Liver (tissue), 8 donors: ENCODE measurements at regions not wholly inside any gene's neighbourhood (a gene's known extent, or its start where the extent isn't known, plus 50 kb on each side); places are given as distances from the start of the nearest gene placed in this dataset.

ENCODE experiments used
- DNase-seq: peaks from one replicate; pipeline ENCODE4 v3.0.0-alpha.2; 2017; ENCODE audit warnings: low spot score
- H3K27ac ChIP-seq, 2 donors: one replicate each; pipeline ENCODE4 v1.7.0; 2013; ENCODE audit warnings: inconsistent platforms in 2 of 2, low read length in 2 of 2, control low read depth in 1 of 2, low read depth in 1 of 2, mild to moderate bottlenecking in 1 of 2
- H3K27me3 ChIP-seq, 4 donors: one replicate each; pipeline versions ENCODE4 v1.6.1 to v1.7.0; 2013; ENCODE audit warnings: low read length in 3 of 4, inconsistent platforms in 1 of 4, mild to moderate bottlenecking in 1 of 4, moderate library complexity in 1 of 4; ENCODE audit not compliant: control insufficient read depth in 4 of 4, insufficient read depth in 4 of 4
- H3K36me3 ChIP-seq, 4 donors: one replicate each; pipeline versions ENCODE4 v1.6.1 to v1.7.0; 2013; ENCODE audit warnings: low read length in 3 of 4, mild to moderate bottlenecking in 3 of 4, low read depth in 1 of 4, moderate library complexity in 1 of 4; ENCODE audit not compliant: control insufficient read depth in 4 of 4, insufficient read depth in 3 of 4
- H3K4me1 ChIP-seq, 4 donors: one replicate each; pipeline versions ENCODE4 v1.6.1 to v1.7.0; 2013; ENCODE audit warnings: low read length in 3 of 4, mild to moderate bottlenecking in 3 of 4, moderate library complexity in 1 of 4; ENCODE audit not compliant: control insufficient read depth in 4 of 4, insufficient read depth in 4 of 4
- H3K4me3 ChIP-seq, 3 donors: one replicate each; pipeline versions ENCODE4 v1.6.1 to v1.7.0; 2013; ENCODE audit warnings: low read length in 3 of 3, control low read depth in 1 of 3, low read depth in 1 of 3, mild to moderate bottlenecking in 1 of 3
- H3K9ac ChIP-seq, 2 donors: one replicate each; pipeline ENCODE4 v1.7.0; 2013; ENCODE audit warnings: low read length in 2 of 2, mild to moderate bottlenecking in 2 of 2, moderate library complexity in 2 of 2, control low read depth in 1 of 2, low read depth in 1 of 2
- H3K9me3 ChIP-seq, 4 donors: one replicate each; pipeline versions ENCODE4 v1.6.1 to v1.7.0; 2013; ENCODE audit warnings: low read length in 3 of 4; ENCODE audit not compliant: control insufficient read depth in 4 of 4
- FOXA2 ChIP-seq: IDR thresholded peaks from 2 replicates; pipeline ENCODE4 v1.6.1; 2016; ENCODE audit warnings: antibody characterized with exemption
- GABPA ChIP-seq, 2 donors: IDR thresholded peaks in 1 of 2; conservative IDR thresholded peaks in 1 of 2; 2 replicates each; pipeline ENCODE4 v1.6.1; 2016; ENCODE audit warnings: antibody characterized with exemption in 2 of 2, mild to moderate bottlenecking in 1 of 2, moderate library complexity in 1 of 2
- HNF4A ChIP-seq, 2 donors: conservative IDR thresholded peaks; 2 replicates each; pipeline ENCODE4 v1.6.1; 2016; ENCODE audit warnings: antibody characterized with exemption in 2 of 2, mild to moderate bottlenecking in 2 of 2
- HNF4G ChIP-seq: IDR thresholded peaks from 2 replicates; pipeline ENCODE4 v1.6.1; 2016; ENCODE audit warnings: antibody characterized with exemption
- JUND ChIP-seq, 2 donors: IDR thresholded peaks; 2 replicates each; pipeline ENCODE4 v1.6.1; 2016; ENCODE audit warnings: antibody characterized with exemption in 2 of 2
- MAX ChIP-seq: IDR thresholded peaks from 2 replicates; pipeline ENCODE4 v1.6.1; 2016; ENCODE audit warnings: antibody characterized with exemption
- NR2F2 ChIP-seq: IDR thresholded peaks from 2 replicates; pipeline ENCODE4 v1.6.1; 2016; ENCODE audit warnings: antibody characterized with exemption
- RAD21 ChIP-seq, 2 donors: IDR thresholded peaks; 2 replicates each; pipeline ENCODE4 v1.6.1; 2016; ENCODE audit warnings: antibody characterized with exemption in 2 of 2, mild to moderate bottlenecking in 2 of 2
- RXRA ChIP-seq, 2 donors: IDR thresholded peaks; 2 replicates each; pipeline ENCODE4 v1.6.1; 2017 to 2018; ENCODE audit warnings: antibody characterized with exemption in 2 of 2, mild to moderate bottlenecking in 1 of 2
- SP1 ChIP-seq: IDR thresholded peaks from 2 replicates; pipeline ENCODE4 v1.6.1; 2018; ENCODE audit warnings: antibody characterized with exemption, mild to moderate bottlenecking
- TAF1 ChIP-seq: conservative IDR thresholded peaks from 2 replicates; pipeline ENCODE4 v1.6.1; 2016; ENCODE audit warnings: antibody characterized with exemption, mild to moderate bottlenecking
- YY1 ChIP-seq: IDR thresholded peaks from 2 replicates; pipeline ENCODE4 v1.6.1; 2016; ENCODE audit warnings: antibody characterized with exemption, mild to moderate bottlenecking
- ZBTB33 ChIP-seq: IDR thresholded peaks from 2 replicates; pipeline ENCODE4 v1.6.1; 2016; ENCODE audit warnings: antibody characterized with exemption
- WGBS: extraction: QIAGEN DNeasy Blood & Tissue Kit; methylation state at CpG from one replicate; pipeline ENCODE4 v1.1.7; 2013; 5-methylcytosine and 5-hydroxymethylcytosine counted together
- TF ChIP-seq, protein P1 (sequence below): IDR thresholded peaks from 2 replicates; pipeline ENCODE4 v1.6.1; 2016; ENCODE audit warnings: antibody characterized with exemption
- TF ChIP-seq, protein P2 (sequence below): fragments of 150-350 bp; IDR thresholded peaks from 2 replicates; pipeline ENCODE4 v1.5.1; 2017; ENCODE audit warnings: improper control_type of control experiment, low read depth, low read length; ENCODE audit not compliant: missing input control
- TF ChIP-seq, protein P3 (sequence below): IDR thresholded peaks from 2 replicates; pipeline ENCODE4 v1.6.1; 2016; ENCODE audit warnings: antibody characterized with exemption, mild to moderate bottlenecking
- donor health status: healthy.
- donor health status: healthy.
- donor health status: healthy.
- donor health status: healthy.
- donor health status: healthy.

DNA sequence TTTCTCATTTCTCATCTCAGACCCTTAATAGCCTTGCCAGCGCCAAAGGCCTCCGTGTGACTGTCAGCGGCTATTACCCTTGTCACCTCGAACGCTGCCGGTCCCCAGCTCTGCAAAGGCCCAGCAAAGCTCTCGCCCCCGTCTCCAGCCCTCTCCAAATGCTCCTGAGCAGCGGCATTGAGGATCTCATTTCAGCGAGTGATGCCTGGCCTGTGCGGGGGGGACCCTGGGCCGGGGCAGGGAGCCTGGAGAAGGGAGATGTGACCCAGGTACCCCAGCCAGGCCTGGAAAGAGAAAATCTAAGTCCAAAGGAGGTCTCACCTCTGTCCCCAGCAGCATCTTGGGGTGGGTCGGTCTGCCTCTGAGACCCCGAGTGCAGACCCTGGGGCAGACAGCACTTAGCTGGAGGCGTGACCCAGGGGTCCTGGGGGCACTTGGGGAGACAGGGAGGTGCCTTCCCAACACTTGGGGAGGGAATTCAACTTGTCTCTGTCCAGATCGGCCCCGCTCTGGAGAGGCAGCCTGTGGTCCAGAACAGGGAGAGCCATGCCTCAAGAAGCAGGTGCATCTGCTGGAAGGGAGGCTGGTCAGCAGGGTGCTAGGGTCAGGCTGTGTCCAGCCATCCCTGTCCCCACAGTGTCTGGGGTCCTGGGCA lies 521.3 kb downstream of the TBC1D22A start:
- Histone ChIP-seq H3K27me3 (no peaks in the 10 kb centered on the region), H3K36me3 (no peaks in the 10 kb centered on the region), H3K27ac (no peak overlapping the region), H3K4me3 (no peak overlapping the region), H3K4me1 (no peaks in the 10 kb centered on the region), H3K9me3 (no peaks in the 10 kb centered on the region), H3K9ac (no peak overlapping the region)
- TF ChIP-seq MAX (no peak), GABPA (IDR thresholded peaks at IDR 0.05 in 1 of 2, conservative IDR thresholded peaks at IDR 0.05 in 1 of 2) (no peak), ZBTB33 (no peak), RAD21 (IDR thresholded peaks at IDR 0.05) (no peak), SP1 (no peak), JUND (IDR thresholded peaks at IDR 0.05) (no peak)
- DNase-seq = no peak
- WGBS = 79% methylated on average over 17 of the region's 17 CpGs

GRCh38 chr22:47282851-47283250 lies 520.4 kb downstream of the TBC1D22A start:
- WGBS = 73% methylated on average over 8 of the region's 8 CpGs
- Histone ChIP-seq H3K4me1 (no peaks in the 10 kb centered on the region), H3K27me3 (no peaks in the 10 kb centered on the region), H3K4me3 (no peak overlapping the region), H3K9ac (no peak overlapping the region), H3K36me3 (no peaks in the 10 kb centered on the region), H3K27ac (no peak overlapping the region), H3K9me3 (no peaks in the 10 kb centered on the region)
- DNase-seq = no peak
- no peak for TF ChIP-seq GABPA (IDR thresholded peaks at IDR 0.05 in 1 of 2, conservative IDR thresholded peaks at IDR 0.05 in 1 of 2)
- TF ChIP-seq FOXA2 = no peak
- TF ChIP-seq JUND (IDR thresholded peaks at IDR 0.05) = no peak
- TF ChIP-seq, protein P1, sequence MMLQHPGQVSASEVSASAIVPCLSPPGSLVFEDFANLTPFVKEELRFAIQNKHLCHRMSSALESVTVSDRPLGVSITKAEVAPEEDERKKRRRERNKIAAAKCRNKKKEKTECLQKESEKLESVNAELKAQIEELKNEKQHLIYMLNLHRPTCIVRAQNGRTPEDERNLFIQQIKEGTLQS = no peak
- no peak for TF ChIP-seq RXRA (IDR thresholded peaks at IDR 0.05)
- no peak for TF ChIP-seq SP1
- TF ChIP-seq TAF1 = no peak

GRCh38 chr22:47282366-47282765 lies 519.9 kb downstream of the TBC1D22A start:
- no peaks in the 10 kb centered on the region for H3K27me3 ChIP-seq
- H3K36me3 ChIP-seq = no peaks in the 10 kb centered on the region
- H3K9ac ChIP-seq = no peak overlapping the region
- no peaks in the 10 kb centered on the region for H3K9me3 ChIP-seq
- H3K4me1 ChIP-seq = no peaks in the 10 kb centered on the region
- DNase-seq = no peak
- no peak overlapping the region for H3K4me3 ChIP-seq
- no peak for TF ChIP-seq HNF4G
- no peak for TF ChIP-seq TAF1
- TF ChIP-seq, protein P2, sequence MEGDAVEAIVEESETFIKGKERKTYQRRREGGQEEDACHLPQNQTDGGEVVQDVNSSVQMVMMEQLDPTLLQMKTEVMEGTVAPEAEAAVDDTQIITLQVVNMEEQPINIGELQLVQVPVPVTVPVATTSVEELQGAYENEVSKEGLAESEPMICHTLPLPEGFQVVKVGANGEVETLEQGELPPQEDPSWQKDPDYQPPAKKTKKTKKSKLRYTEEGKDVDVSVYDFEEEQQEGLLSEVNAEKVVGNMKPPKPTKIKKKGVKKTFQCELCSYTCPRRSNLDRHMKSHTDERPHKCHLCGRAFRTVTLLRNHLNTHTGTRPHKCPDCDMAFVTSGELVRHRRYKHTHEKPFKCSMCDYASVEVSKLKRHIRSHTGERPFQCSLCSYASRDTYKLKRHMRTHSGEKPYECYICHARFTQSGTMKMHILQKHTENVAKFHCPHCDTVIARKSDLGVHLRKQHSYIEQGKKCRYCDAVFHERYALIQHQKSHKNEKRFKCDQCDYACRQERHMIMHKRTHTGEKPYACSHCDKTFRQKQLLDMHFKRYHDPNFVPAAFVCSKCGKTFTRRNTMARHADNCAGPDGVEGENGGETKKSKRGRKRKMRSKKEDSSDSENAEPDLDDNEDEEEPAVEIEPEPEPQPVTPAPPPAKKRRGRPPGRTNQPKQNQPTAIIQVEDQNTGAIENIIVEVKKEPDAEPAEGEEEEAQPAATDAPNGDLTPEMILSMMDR = no peak
- no peak for TF ChIP-seq RXRA (IDR thresholded peaks at IDR 0.05)
- TF ChIP-seq JUND (IDR thresholded peaks at IDR 0.05) = no peak
- no peak for TF ChIP-seq ZBTB33
- TF ChIP-seq YY1 = no peak
- no peak for TF ChIP-seq MAX
- no peak for TF ChIP-seq HNF4A (conservative IDR thresholded peaks at IDR 0.05)
- TF ChIP-seq NR2F2 = no peak
- no peak for TF ChIP-seq SP1
- TF ChIP-seq FOXA2 = no peak
- TF ChIP-seq, protein P3, sequence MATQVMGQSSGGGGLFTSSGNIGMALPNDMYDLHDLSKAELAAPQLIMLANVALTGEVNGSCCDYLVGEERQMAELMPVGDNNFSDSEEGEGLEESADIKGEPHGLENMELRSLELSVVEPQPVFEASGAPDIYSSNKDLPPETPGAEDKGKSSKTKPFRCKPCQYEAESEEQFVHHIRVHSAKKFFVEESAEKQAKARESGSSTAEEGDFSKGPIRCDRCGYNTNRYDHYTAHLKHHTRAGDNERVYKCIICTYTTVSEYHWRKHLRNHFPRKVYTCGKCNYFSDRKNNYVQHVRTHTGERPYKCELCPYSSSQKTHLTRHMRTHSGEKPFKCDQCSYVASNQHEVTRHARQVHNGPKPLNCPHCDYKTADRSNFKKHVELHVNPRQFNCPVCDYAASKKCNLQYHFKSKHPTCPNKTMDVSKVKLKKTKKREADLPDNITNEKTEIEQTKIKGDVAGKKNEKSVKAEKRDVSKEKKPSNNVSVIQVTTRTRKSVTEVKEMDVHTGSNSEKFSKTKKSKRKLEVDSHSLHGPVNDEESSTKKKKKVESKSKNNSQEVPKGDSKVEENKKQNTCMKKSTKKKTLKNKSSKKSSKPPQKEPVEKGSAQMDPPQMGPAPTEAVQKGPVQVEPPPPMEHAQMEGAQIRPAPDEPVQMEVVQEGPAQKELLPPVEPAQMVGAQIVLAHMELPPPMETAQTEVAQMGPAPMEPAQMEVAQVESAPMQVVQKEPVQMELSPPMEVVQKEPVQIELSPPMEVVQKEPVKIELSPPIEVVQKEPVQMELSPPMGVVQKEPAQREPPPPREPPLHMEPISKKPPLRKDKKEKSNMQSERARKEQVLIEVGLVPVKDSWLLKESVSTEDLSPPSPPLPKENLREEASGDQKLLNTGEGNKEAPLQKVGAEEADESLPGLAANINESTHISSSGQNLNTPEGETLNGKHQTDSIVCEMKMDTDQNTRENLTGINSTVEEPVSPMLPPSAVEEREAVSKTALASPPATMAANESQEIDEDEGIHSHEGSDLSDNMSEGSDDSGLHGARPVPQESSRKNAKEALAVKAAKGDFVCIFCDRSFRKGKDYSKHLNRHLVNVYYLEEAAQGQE = no peak
- H3K27ac ChIP-seq = no peak overlapping the region
- WGBS = 80% methylated on average over 10 of the region's 10 CpGs
